ENCODE measurements at regions not wholly inside any gene's neighbourhood (a gene's known extent, or its start where the extent isn't known, plus 50 kb on each side); places are given as distances from the start of the nearest gene placed in this dataset.

DNA sequence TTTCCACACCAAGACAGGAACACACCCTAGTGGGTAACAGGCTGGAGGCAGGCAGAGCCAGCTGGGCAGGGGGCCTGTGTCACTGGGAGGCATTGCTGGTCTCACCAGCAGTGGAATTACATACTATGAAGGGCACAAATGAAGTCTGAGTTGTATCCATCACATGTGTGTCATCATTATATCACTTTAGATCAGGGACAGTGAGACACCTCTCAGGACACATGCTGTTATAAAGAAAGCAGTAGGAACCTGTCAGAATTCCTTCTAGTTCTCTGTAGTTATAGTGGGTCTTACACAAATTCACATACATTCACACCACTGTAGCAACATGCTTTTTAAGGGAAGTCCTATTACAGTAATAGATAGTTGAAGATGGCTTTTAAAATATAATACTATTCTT lies 63.5 kb upstream of the FYN start:
- TF ChIP-seq, protein P1, sequence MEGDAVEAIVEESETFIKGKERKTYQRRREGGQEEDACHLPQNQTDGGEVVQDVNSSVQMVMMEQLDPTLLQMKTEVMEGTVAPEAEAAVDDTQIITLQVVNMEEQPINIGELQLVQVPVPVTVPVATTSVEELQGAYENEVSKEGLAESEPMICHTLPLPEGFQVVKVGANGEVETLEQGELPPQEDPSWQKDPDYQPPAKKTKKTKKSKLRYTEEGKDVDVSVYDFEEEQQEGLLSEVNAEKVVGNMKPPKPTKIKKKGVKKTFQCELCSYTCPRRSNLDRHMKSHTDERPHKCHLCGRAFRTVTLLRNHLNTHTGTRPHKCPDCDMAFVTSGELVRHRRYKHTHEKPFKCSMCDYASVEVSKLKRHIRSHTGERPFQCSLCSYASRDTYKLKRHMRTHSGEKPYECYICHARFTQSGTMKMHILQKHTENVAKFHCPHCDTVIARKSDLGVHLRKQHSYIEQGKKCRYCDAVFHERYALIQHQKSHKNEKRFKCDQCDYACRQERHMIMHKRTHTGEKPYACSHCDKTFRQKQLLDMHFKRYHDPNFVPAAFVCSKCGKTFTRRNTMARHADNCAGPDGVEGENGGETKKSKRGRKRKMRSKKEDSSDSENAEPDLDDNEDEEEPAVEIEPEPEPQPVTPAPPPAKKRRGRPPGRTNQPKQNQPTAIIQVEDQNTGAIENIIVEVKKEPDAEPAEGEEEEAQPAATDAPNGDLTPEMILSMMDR (IDR thresholded peaks at IDR 0.05): no peak
- no peak for TF ChIP-seq POLR2A (IDR thresholded peaks at IDR 0.05)
- intact Hi-C loops (cut with DNase I): no loop called here
- no peak for DNase-seq

GRCh38 chr6:111938710-111939109 lies 65.5 kb upstream of the FYN start:
- Histone ChIP-seq H3K4me3 (no peak overlapping the region), H3K36me3 (no peaks in the 10 kb centered on the region), H3K9me3 (no peaks in the 10 kb centered on the region), H3K4me1 (no peaks in the 10 kb centered on the region), H3K27me3 (no peaks in the 10 kb centered on the region), H3K27ac (no peak overlapping the region)
- TF ChIP-seq, protein P1 (IDR thresholded peaks at IDR 0.05): no peak
- TF ChIP-seq POLR2A (IDR thresholded peaks at IDR 0.05): no peak
- intact Hi-C loops (cut with DNase I): no loop called here
- no peak for ATAC-seq
- no peak for DNase-seq
- 29% methylated on average over 1 of the region's 4 CpGs for WGBS (ENCODE audit: insufficient coverage, low coverage, low lambda C conversion rate, missing lambda C conversion rate)

More for the DNA sequence above, 63.5 kb upstream of the FYN start:
- Histone ChIP-seq H3K27ac (no peak overlapping the region), H3K9me3 (peaks cover 0 to 2% (median 0%) of the 10 kb centered on the region in 4 donors), H3K4me3 (no peak overlapping the region), H3K36me3 (no peaks in the 10 kb centered on the region), H3K4me1 (no peaks in the 10 kb centered on the region), H3K27me3 (no peaks in the 10 kb centered on the region)
- no peak for ATAC-seq

DNA sequence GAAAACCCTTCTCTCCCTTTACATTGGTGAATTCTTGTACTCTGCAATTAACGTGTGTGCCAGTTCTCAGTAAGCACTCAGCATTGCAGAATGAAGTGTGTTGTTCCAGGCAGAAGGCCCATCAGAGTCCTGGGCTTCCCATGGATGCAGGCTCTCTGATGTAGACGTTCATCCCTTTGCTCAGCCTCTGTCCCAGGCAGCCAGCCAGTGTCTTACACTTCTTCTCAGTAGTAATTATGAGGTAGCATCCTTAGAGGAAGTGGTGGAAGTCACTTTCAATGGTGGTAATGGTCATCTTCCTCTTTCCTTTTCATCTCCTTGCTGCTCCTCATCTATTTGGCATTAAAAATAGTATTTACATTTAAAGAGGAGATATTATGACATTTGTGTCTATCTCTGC lies 66.7 kb upstream of the FYN start:
- no peak for ATAC-seq
- 16% methylated on average over 2 of the region's 2 CpGs for WGBS (ENCODE audit: insufficient coverage, low coverage, low lambda C conversion rate, missing lambda C conversion rate)

DNA sequence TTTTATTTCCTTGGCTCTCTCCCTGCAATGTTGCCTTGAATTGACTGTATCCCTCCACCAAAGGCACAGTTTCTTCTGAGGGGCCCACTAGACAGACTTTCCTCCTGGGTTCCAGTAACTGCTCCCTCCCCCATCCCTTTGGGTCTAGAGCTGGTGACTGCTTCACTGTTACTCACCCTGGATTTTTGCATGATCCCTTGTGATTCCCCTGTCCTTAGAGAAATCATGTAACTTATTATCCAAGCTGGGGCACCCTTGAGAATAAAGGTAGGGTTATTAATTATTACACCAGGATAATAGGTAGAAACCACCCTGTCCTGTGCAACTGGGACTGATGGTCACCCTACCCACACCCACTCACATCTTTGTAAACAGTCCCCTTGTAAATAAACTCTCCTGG lies 67.5 kb upstream of the FYN start:
- DNase-seq (no peak), ATAC-seq (no peak)
- Histone ChIP-seq H3K4me1 (no peaks in the 10 kb centered on the region), H3K9me3 (no peaks in the 10 kb centered on the region), H3K27me3 (no peaks in the 10 kb centered on the region), H3K4me3 (no peak overlapping the region), H3K27ac (no peak overlapping the region), H3K36me3 (no peaks in the 10 kb centered on the region)
- intact Hi-C loops (cut with DNase I): no loop called here
- no peak for TF ChIP-seq POLR2A (IDR thresholded peaks at IDR 0.05)
- TF ChIP-seq, protein P1 (IDR thresholded peaks at IDR 0.05): no peak

More for the DNA sequence above, 66.7 kb upstream of the FYN start:
- Histone ChIP-seq H3K4me1 (no peaks in the 10 kb centered on the region), H3K27ac (no peak overlapping the region), H3K9me3 (no peaks in the 10 kb centered on the region), H3K27me3 (no peaks in the 10 kb centered on the region), H3K36me3 (no peaks in the 10 kb centered on the region), H3K4me3 (no peak overlapping the region)
- no peak for TF ChIP-seq POLR2A (IDR thresholded peaks at IDR 0.05)
- TF ChIP-seq, protein P1 (IDR thresholded peaks at IDR 0.05): no peak
- intact Hi-C loops (cut with DNase I): no loop called here
- DNase-seq: no peak

DNA sequence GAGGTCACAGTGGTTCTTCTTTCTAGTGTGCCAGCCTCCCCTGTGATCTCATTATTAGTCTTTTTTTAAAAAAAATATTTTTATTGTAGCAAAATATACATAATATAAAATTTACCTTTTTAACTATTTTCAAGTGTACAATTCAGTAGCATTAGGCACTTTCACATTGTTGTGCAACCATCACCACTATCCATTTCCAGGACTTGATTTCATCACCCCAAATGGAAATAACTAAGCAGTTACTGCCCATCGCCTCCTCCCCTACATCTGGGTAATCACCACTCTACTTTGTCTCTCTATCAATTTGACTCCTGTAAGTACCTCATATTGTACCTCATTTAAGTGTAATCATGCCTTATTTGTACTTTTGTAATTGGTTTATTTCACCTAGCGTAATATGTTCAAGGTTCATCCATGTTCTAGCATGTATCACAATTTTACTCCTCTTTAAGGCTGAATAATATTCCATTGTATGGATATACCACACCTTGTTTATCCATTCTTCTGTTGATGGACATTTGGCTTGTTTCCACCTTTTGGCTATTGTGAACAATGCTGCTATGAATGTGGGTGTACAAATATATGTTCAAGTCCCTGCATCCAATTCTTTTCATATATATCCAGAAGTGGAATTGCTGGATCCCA lies 68.6 kb upstream of the FYN start:
- H3K36me3 ChIP-seq: no peaks in the 10 kb centered on the region
- H3K4me1 ChIP-seq: no peaks in the 10 kb centered on the region
- TF ChIP-seq, protein P1 (IDR thresholded peaks at IDR 0.05): no peak
- no peak for TF ChIP-seq POLR2A (IDR thresholded peaks at IDR 0.05)
- no peaks in the 10 kb centered on the region for H3K9me3 ChIP-seq
- DNase-seq (no peak), ATAC-seq (no peak)
- 74% methylated on average over 2 of the region's 2 CpGs for WGBS (ENCODE audit: insufficient coverage, low coverage, low lambda C conversion rate, missing lambda C conversion rate)
- H3K4me3 ChIP-seq: no peak overlapping the region
- intact Hi-C loops (cut with DNase I): no loop called here
- no peak overlapping the region for H3K27ac ChIP-seq
- no peaks in the 10 kb centered on the region for H3K27me3 ChIP-seq

Data from right lobe of liver (tissue), 6 donors.